ENCODE measurements at regions not wholly inside any gene's neighbourhood (a gene's known extent, or its start where the extent isn't known, plus 50 kb on each side); places are given as distances from the start of the nearest gene placed in this dataset.

DNA sequence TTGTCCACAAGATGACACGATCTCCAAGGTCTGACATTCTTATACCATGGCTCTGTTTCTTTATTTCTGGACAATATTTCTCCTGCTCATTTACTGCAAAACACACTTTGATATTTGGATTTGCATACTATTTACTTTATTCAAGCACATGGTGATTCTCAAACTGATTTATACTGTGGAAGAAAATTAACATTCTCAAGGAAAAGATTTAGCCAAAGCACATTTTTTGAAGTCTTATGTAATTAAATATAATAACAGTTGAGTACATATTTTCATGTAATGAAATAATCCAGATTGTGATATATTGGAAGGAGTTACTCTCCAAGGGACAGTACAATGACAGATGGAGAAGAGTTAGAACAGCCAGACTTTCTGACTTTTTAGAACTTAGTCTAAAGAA lies 155.8 kb upstream of the CT83 start:
- TF ChIP-seq CTCF (IDR thresholded peaks at IDR 0.05) (no peak), POLR2A (IDR thresholded peaks at IDR 0.05) (no peak)

All from adrenal gland (tissue), 5 donors.